NB4 (cell line): ENCODE measurements at regions not wholly inside any gene's neighbourhood (a gene's known extent, or its start where the extent isn't known, plus 50 kb on each side); places are given as distances from the start of the nearest gene placed in this dataset.

Source experiments
- MAX ChIP-seq: IDR thresholded peaks from 2 replicates; pipeline ENCODE4 v1.6.1; 2011; ENCODE audit warnings: low read depth, low read length
- MYC ChIP-seq: IDR thresholded peaks from 2 replicates; pipeline ENCODE4 v1.6.1; 2011; ENCODE audit warnings: low read depth, low read length
- POLR2A ChIP-seq: IDR thresholded peaks from 2 replicates; pipeline ENCODE4 v1.6.1; 2011; ENCODE audit warnings: mild to moderate bottlenecking; ENCODE audit not compliant: insufficient read length; ENCODE audit errors: extremely low read depth
- TF ChIP-seq, protein P1 (sequence below): IDR thresholded peaks from one replicate; pipeline ENCODE4 v1.5.1; 2012; ENCODE audit warnings: low read depth, low read length

DNA sequence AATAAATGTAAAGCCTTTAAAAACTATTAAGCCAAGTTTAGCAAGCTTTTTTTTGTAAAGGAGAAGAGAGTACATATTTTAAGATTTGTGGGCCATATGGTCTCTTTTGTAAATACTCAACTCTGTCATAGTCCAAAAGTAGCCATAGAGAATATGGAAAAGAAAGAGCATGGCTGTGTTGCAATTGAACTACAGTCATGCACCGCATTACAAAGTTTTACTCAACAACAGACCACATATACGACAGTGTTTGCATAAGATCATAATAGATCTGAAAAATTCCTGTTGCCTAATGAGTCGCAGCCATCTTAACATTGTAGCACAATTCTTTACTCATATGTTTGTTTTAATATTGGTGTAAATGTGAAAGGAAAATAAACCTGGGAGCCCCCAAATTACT is 440.8 kb downstream of the HTR7 start:
- TF ChIP-seq MAX (no peak), MYC (no peak), POLR2A (no peak)
- TF ChIP-seq, protein P1, sequence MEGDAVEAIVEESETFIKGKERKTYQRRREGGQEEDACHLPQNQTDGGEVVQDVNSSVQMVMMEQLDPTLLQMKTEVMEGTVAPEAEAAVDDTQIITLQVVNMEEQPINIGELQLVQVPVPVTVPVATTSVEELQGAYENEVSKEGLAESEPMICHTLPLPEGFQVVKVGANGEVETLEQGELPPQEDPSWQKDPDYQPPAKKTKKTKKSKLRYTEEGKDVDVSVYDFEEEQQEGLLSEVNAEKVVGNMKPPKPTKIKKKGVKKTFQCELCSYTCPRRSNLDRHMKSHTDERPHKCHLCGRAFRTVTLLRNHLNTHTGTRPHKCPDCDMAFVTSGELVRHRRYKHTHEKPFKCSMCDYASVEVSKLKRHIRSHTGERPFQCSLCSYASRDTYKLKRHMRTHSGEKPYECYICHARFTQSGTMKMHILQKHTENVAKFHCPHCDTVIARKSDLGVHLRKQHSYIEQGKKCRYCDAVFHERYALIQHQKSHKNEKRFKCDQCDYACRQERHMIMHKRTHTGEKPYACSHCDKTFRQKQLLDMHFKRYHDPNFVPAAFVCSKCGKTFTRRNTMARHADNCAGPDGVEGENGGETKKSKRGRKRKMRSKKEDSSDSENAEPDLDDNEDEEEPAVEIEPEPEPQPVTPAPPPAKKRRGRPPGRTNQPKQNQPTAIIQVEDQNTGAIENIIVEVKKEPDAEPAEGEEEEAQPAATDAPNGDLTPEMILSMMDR, result no peak
